IMR-90 (cell line): ENCODE measurements at regions not wholly inside any gene's neighbourhood (a gene's known extent, or its start where the extent isn't known, plus 50 kb on each side); places are given as distances from the start of the nearest gene placed in this dataset.

Source experiments
- ATAC-seq: fragments of 200-7000 bp; cut with Tn5 transposase; 2 replicates; pipeline ENCODE4 v1.9.1; 2020; ENCODE audit warnings: low read depth, mild to moderate bottlenecking, moderate library complexity
- BruUV-seq: library from RNA; stranded (reverse); fragments of 400-500 nt; replicated peaks from 2 replicates; lab custom pipeline; 2021; lab: Mats Ljungman, UMichigan
- CTCF ChIA-PET: fragments of 300-600 bp; formaldehyde crosslinking; extraction: SDS; loops from one replicate; lab custom pipeline; 2021; ENCODE audit warnings: antibody characterized with exemption; lab: Yijun Ruan, JAX
- POLR2A ChIA-PET: fragments of 300-600 bp; sonication (Branson Sonifier 250); formaldehyde crosslinking; loops from one replicate; lab custom pipeline; 2022; ENCODE audit warnings: antibody characterized with exemption; ENCODE audit not compliant: unreplicated experiment; lab: Charles Lee
- DNase-seq: peaks from one replicate; pipeline ENCODE4 v3.0.0; 2013
- H2AFZ ChIP-seq: replicated peaks from 2 replicates; pipeline ENCODE3; 2013; ENCODE audit warnings: low read length, mild to moderate bottlenecking; ENCODE audit not compliant: poor library complexity
- H2AK5ac ChIP-seq: 2 replicates; pipeline ENCODE4 v1.6.1; 2013; ENCODE audit warnings: low read depth, low read length, inconsistent platforms
- H2AK9ac ChIP-seq: replicated peaks from 2 replicates; pipeline ENCODE3; 2013; ENCODE audit warnings: mild to moderate bottlenecking, low read depth, low read length, moderate library complexity; ENCODE audit not compliant: poor library complexity
- H2BK120ac ChIP-seq: 2 replicates; pipeline ENCODE4 v1.6.1; 2013; ENCODE audit warnings: low read depth, low read length, inconsistent platforms
- H2BK15ac ChIP-seq: 3 replicates; pipeline ENCODE4 v1.6.1; 2013; ENCODE audit warnings: low read depth, low read length, inconsistent platforms
- H2BK20ac ChIP-seq: 2 replicates; pipeline ENCODE4 v1.6.1; 2013; ENCODE audit warnings: low read depth, mild to moderate bottlenecking, inconsistent platforms, low read length, moderate library complexity
- H2BK5ac ChIP-seq: 2 replicates; pipeline ENCODE4 v1.6.1; 2013; ENCODE audit warnings: mild to moderate bottlenecking, low read depth, low read length, inconsistent platforms; ENCODE audit not compliant: poor library complexity, severe bottlenecking
- H3K14ac ChIP-seq: replicated peaks from 2 replicates; pipeline ENCODE4 v1.6.1; 2013; ENCODE audit warnings: low read depth, low read length, inconsistent platforms
- H3K18ac ChIP-seq: 2 replicates; pipeline ENCODE4 v1.6.1; 2013; ENCODE audit warnings: low read depth, low read length, control low read depth
- H3K23ac ChIP-seq: 2 replicates; pipeline ENCODE4 v1.6.1; 2013; ENCODE audit warnings: low read depth, low read length, inconsistent platforms
- H3K27ac ChIP-seq: 2 replicates; pipeline ENCODE4 v1.5.1; 2013; ENCODE audit warnings: mild to moderate bottlenecking, control low read depth, low read length; ENCODE audit not compliant: insufficient read depth
- H3K27me3 ChIP-seq: 2 replicates; pipeline ENCODE4 v1.6.1; 2013; ENCODE audit warnings: low read length; ENCODE audit not compliant: control insufficient read depth, insufficient read depth
- H3K36me3 ChIP-seq: 2 replicates; pipeline ENCODE4 v1.6.1; 2013; ENCODE audit warnings: low read length, mixed read lengths; ENCODE audit not compliant: control insufficient read depth, insufficient read depth
- H3K4ac ChIP-seq: 2 replicates; pipeline ENCODE4 v1.6.1; 2013; ENCODE audit warnings: low read depth, low read length, inconsistent platforms
- H3K4me1 ChIP-seq: 2 replicates; pipeline ENCODE4 v1.6.1; 2013; ENCODE audit warnings: low read length, mixed read lengths; ENCODE audit not compliant: control insufficient read depth, insufficient read depth
- H3K4me2 ChIP-seq: 2 replicates; pipeline ENCODE4 v1.6.1; 2013; ENCODE audit warnings: low read depth, mild to moderate bottlenecking, control low read depth, low read length, moderate library complexity
- H3K4me3 ChIP-seq: 2 replicates; pipeline ENCODE4 v1.5.1; 2013; ENCODE audit warnings: low read depth, mild to moderate bottlenecking, control low read depth, low read length, moderate library complexity; ENCODE audit not compliant: insufficient read depth
- H3K56ac ChIP-seq: 2 replicates; pipeline ENCODE4 v1.6.1; 2013; ENCODE audit warnings: low read length, inconsistent platforms; ENCODE audit not compliant: insufficient read depth; ENCODE audit errors: extremely low read depth
- H3K79me1 ChIP-seq, 2 experiments: 2 replicates each; pipeline ENCODE4 v1.6.1; 2013; ENCODE audit warnings: low read length in 2 of 2, inconsistent platforms in 1 of 2, low read depth in 1 of 2
- H3K9ac ChIP-seq: 2 replicates; pipeline ENCODE4 v1.6.1; 2013; ENCODE audit warnings: low read depth, low read length, control low read depth
- H3K9me1 ChIP-seq: 2 replicates; pipeline ENCODE4 v1.6.1; 2013; ENCODE audit warnings: low read length, inconsistent platforms; ENCODE audit not compliant: insufficient read depth
- H3K9me3 ChIP-seq: 2 replicates; pipeline ENCODE4 v1.6.1; 2013; ENCODE audit warnings: low read length; ENCODE audit not compliant: control insufficient read depth, insufficient read depth
- H4K20me1 ChIP-seq: 2 replicates; pipeline ENCODE4 v1.6.1; 2013; ENCODE audit warnings: low read length, inconsistent platforms; ENCODE audit not compliant: insufficient read depth
- H4K5ac ChIP-seq: 2 replicates; pipeline ENCODE4 v1.6.1; 2013; ENCODE audit warnings: mild to moderate bottlenecking, low read depth, low read length, control low read depth
- H4K8ac ChIP-seq, 2 experiments: 2 replicates each; pipeline ENCODE4 v1.6.1; 2013; ENCODE audit warnings: low read depth in 2 of 2, low read length in 2 of 2, control low read depth in 1 of 2, inconsistent platforms in 1 of 2
- H4K91ac ChIP-seq: 2 replicates; pipeline ENCODE4 v1.6.1; 2013; ENCODE audit warnings: low read depth, low read length, inconsistent platforms; ENCODE audit not compliant: insufficient read depth
- BHLHE40 ChIP-seq: fragments of 150-350 bp; IDR thresholded peaks from 2 replicates; pipeline ENCODE4 v1.6.1; 2016; ENCODE audit warnings: mild to moderate bottlenecking, low read depth, low read length
- CHD1 ChIP-seq: IDR thresholded peaks from 2 replicates; pipeline ENCODE4 v1.6.1; 2012; ENCODE audit warnings: low read depth, low read length, improper control_type of control experiment
- ELK1 ChIP-seq: fragments of 150-350 bp; IDR thresholded peaks from 2 replicates; pipeline ENCODE4 v1.6.1; 2016; ENCODE audit warnings: low read depth, mild to moderate bottlenecking, low read length, moderate library complexity, borderline replicate concordance
- FOS ChIP-seq: fragments of 150-350 bp; IDR thresholded peaks from 2 replicates; pipeline ENCODE4 v1.6.1; 2016; ENCODE audit warnings: low read depth, low read length
- MAFK ChIP-seq: IDR thresholded peaks from 2 replicates; pipeline ENCODE4 v1.6.1; 2012; ENCODE audit warnings: low read depth, low read length, improper control_type of control experiment
- MAZ ChIP-seq: IDR thresholded peaks from 2 replicates; pipeline ENCODE4 v1.6.1; 2012; ENCODE audit warnings: low read depth, mild to moderate bottlenecking, low read length, improper control_type of control experiment, moderate library complexity, borderline replicate concordance
- MXI1 ChIP-seq: IDR thresholded peaks from 2 replicates; pipeline ENCODE4 v1.6.1; 2012; ENCODE audit warnings: low read depth, mild to moderate bottlenecking, low read length, moderate library complexity, borderline replicate concordance
- NFE2L2 ChIP-seq: fragments of 150-350 bp; IDR thresholded peaks from 2 replicates; pipeline ENCODE4 v1.6.1; 2016; ENCODE audit warnings: low read depth, mild to moderate bottlenecking, low read length
- POLR2A ChIP-seq: IDR thresholded peaks from 2 replicates; pipeline ENCODE4 v1.6.1; 2012; ENCODE audit warnings: mild to moderate bottlenecking, low read depth, low read length
- RAD21 ChIP-seq: IDR thresholded peaks from 2 replicates; pipeline ENCODE4 v1.6.1; 2012; ENCODE audit warnings: low read length, improper control_type of control experiment
- RCOR1 ChIP-seq: IDR thresholded peaks from 2 replicates; pipeline ENCODE4 v1.6.1; 2012; ENCODE audit warnings: mild to moderate bottlenecking, low read length, improper control_type of control experiment; ENCODE audit not compliant: insufficient replicate concordance
- RFX5 ChIP-seq: IDR thresholded peaks from 2 replicates; pipeline ENCODE4 v1.8.0; 2012; ENCODE audit warnings: low read depth, mild to moderate bottlenecking, low read length, moderate library complexity
- SMC3 ChIP-seq: fragments of 150-350 bp; IDR thresholded peaks from 2 replicates; pipeline ENCODE4 v1.6.1; 2016; ENCODE audit warnings: low read depth, mild to moderate bottlenecking, antibody characterized with exemption, low read length, moderate library complexity
- USF2 ChIP-seq: fragments of 150-350 bp; IDR thresholded peaks from 2 replicates; pipeline ENCODE4 v1.6.1; 2017; ENCODE audit warnings: mild to moderate bottlenecking, antibody characterized with exemption, low read length, low read depth
- WGBS, 2 experiments: methylation state at CpG; one replicate each; pipeline versions ENCODE4 v1.1.5 to v1.1.7; 2013; ENCODE audit warnings: missing lambda C conversion rate in 2 of 2; ENCODE audit not compliant: insufficient read length in 1 of 2; ENCODE audit errors: extremely low coverage in 2 of 2; 5-methylcytosine and 5-hydroxymethylcytosine counted together
- dilution Hi-C: fragments of 300-500 bp; cut with HindIII; formaldehyde crosslinking; loops from one replicate; pipeline ENCODE4 v1.14.3; 2018; ENCODE audit warnings: low sequenced_read_pairs; ENCODE audit not compliant: unreplicated experiment
- in situ Hi-C: fragments of 300-500 bp; cut with MboI; formaldehyde crosslinking; loops from 3 replicates; pipeline ENCODE4 v1.14.3; 2019; ENCODE audit warnings: low sequenced_read_pairs, inconsistent platforms, mixed read lengths
- intact Hi-C: fragments of 100-400 bp; cut with micrococcal nuclease; formaldehyde crosslinking; loops from 2 replicates; pipeline ENCODE4 v1.10.0; 2022
- TF ChIP-seq, protein P1 (sequence below): conservative IDR thresholded peaks from 2 replicates; pipeline ENCODE4 v1.5.1; 2012; ENCODE audit warnings: mild to moderate bottlenecking, low read depth, low read length, improper control_type of control experiment

GRCh38 chr9:91117959-91118703 is 243.6 kb downstream of the AUH start:
- BruUV-seq: no TSS peak
- Histone ChIP-seq H3K18ac (peak overlapping the region; percentile 94), H2BK20ac (peak overlapping the region; percentile 91), H3K9ac (peak overlapping the region; percentile 84), H4K20me1 (no peaks in the 10 kb centered on the region), H3K27ac (peak overlapping the region; percentile 99), H2BK5ac (peak overlapping the region; percentile 98), H2AK5ac (peak overlapping the region; percentile 97), H3K56ac (peak overlapping the region; percentile 79), H2AFZ (peak overlapping the region; percentile 86), H3K4ac (peak overlapping the region; percentile 97), H3K14ac (peak overlapping the region; percentile 93), H2BK120ac (peak overlapping the region; percentile 96), H3K79me1 (peaks cover 0 to 9% of the 10 kb centered on the region in 2 experiments; a peak in 3 of 4 replicates), H3K9me1 (peaks cover 4% of the 10 kb centered on the region), H4K91ac (peak overlapping the region; percentile 97), H4K8ac (peak overlapping the region; percentile 78 to 91), H2AK9ac (peak overlapping the region; percentile 87), H3K36me3 (no peaks in the 10 kb centered on the region), H3K23ac (peak overlapping the region; percentile 88), H4K5ac (peak overlapping the region; percentile 79), H3K4me3 (no peak overlapping the region), H2BK15ac (peak overlapping the region; percentile 94), H3K4me1 (peaks cover 21% of the 10 kb centered on the region), H3K4me2 (peak overlapping the region; percentile 53), H3K27me3 (no peaks in the 10 kb centered on the region), H3K9me3 (peaks cover 9% of the 10 kb centered on the region)
- WGBS, 2 experiments: 9% methylated on average over 5 of the region's 36 CpGs; no CpG with 5 or more reads in 1 of the 2 experiments
- peak; percentile 82 for DNase-seq
- in situ Hi-C loops: no loop called here
- peak; percentile 86 for ATAC-seq
- POLR2A ChIA-PET: no interaction called here
- intact Hi-C loops: loop anchor here (2.0 to 5.0 kb wide), 4 partner anchors 57 to 203 kb away; no protein-coding TSS in a partner anchor
- CTCF ChIA-PET: no interaction called here
- dilution Hi-C loops: no loop called here
- peak; percentile 88 for TF ChIP-seq BHLHE40
- no peak for TF ChIP-seq SMC3
- TF ChIP-seq RAD21: no peak
- no peak for TF ChIP-seq CHD1
- no peak for TF ChIP-seq NFE2L2
- TF ChIP-seq POLR2A: no peak
- TF ChIP-seq USF2: peak; percentile 94
- no peak for TF ChIP-seq FOS
- no peak for TF ChIP-seq MXI1
- peak; percentile 51; the same call in 1 of the 2 replicates for TF ChIP-seq MAZ
- no peak for TF ChIP-seq MAFK
- TF ChIP-seq, protein P1, sequence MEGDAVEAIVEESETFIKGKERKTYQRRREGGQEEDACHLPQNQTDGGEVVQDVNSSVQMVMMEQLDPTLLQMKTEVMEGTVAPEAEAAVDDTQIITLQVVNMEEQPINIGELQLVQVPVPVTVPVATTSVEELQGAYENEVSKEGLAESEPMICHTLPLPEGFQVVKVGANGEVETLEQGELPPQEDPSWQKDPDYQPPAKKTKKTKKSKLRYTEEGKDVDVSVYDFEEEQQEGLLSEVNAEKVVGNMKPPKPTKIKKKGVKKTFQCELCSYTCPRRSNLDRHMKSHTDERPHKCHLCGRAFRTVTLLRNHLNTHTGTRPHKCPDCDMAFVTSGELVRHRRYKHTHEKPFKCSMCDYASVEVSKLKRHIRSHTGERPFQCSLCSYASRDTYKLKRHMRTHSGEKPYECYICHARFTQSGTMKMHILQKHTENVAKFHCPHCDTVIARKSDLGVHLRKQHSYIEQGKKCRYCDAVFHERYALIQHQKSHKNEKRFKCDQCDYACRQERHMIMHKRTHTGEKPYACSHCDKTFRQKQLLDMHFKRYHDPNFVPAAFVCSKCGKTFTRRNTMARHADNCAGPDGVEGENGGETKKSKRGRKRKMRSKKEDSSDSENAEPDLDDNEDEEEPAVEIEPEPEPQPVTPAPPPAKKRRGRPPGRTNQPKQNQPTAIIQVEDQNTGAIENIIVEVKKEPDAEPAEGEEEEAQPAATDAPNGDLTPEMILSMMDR: no peak
- no peak for TF ChIP-seq ELK1
- TF ChIP-seq RCOR1: no peak
- no peak for TF ChIP-seq RFX5
